NCI-H2029 (cell line): ENCODE measurements at regions not wholly inside any gene's neighbourhood (a gene's known extent, or its start where the extent isn't known, plus 50 kb on each side); places are given as distances from the start of the nearest gene placed in this dataset.
"Not testable (repeated sequence)": the region's sequence is repeated elsewhere in the genome, so short reads cannot be mapped to it uniquely, and the experiment has no call there.

Source experiments
- DNase-seq: peaks from one replicate; lab custom pipeline; 2025; lab: John Stamatoyannopoulos, UW

DNA sequence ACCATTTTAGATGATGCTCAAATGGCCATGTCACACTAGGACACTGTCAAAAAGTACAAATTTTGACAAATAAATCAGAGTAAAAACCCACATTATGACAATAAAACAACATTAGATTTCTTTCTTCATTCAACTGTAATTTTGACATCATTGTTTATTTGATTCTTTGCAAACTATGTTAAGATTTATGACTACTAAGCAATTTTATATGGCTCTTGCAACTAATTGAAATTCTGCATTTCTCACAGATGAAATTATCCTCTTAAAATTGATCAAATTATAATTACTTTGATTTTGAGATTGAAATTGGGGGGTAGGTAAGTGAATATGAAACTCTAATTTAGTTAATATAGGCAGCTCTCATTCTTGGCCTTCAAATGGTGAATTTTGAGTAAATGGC lies 59.8 kb downstream of the ATOH1 start:
- no peak for DNase-seq

DNA sequence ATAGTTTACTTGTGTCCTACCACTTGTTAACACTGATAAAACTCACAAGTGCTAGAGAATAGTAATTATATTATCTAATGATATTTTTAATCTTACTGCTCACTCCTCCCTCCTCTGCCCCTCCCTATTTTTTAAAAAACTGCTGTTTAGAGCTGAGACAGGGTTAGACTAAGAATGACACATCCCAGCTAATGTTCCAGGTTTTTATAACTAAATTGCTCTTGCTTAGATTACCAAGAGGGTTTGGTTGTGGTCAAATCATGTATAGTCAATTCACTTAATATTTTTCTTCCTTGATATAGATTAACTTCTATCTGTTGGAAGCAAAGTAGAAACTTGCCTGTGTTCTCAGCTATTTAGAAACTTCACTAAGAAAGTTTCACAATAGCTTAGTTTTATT lies 60.2 kb downstream of the ATOH1 start:
- no peak for DNase-seq

DNA sequence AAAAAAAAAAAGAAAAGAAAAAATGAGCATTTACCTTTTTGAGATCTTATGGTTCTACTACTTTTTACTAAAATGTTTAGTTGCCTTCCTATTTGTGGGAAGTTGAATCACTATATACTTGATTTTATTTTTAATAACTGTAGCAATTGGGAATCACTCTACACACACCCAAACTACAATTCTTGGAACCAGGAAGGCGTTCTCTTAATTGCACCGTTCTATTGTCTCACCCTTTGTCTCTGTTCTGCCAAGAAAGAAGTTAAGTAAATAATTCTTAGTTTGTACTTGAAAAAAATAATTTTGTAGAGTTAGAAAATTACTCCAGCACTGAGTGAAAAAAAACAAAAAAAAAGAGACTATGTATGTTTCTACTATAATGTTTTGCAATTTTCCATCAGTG lies 62.7 kb downstream of the ATOH1 start:
- DNase-seq: no peak

DNA sequence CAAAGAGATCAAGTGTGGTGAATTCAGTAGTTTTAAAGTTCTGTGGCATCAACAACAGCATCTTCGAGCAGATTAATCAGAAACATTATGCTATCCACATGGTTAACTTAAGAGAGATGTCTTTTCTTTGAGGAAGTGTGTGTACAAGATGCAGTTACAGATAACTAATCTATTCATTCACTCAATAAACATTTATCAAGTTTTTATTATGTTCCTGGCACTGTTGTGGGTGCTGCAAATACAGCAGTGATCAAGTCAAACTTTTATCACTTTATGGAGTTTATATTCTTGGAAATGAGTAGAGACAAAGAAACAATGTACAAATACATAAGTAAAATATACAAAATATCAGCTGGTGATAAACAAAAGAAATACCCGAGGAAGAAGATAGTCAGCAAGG lies 66.4 kb downstream of the ATOH1 start:
- no peak for DNase-seq

DNA sequence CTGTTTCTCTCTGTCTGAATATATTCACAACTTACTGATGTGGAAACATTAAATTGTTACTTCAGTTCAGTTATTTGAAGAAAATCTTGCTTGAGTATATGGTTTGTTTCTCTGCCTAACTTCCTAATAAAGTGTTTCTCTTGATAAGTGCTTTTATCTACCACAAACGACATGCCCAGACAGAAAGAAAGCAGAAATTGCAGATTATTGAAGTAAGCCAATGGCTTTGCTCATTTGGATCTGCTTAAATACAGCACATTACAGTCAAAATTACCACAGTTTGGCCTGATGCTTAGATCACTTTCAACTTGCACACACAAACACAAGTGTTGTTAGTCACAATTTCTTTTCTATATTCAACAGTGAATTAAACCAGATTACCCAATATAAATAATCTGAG lies 68.0 kb downstream of the ATOH1 start:
- no peak for DNase-seq

DNA sequence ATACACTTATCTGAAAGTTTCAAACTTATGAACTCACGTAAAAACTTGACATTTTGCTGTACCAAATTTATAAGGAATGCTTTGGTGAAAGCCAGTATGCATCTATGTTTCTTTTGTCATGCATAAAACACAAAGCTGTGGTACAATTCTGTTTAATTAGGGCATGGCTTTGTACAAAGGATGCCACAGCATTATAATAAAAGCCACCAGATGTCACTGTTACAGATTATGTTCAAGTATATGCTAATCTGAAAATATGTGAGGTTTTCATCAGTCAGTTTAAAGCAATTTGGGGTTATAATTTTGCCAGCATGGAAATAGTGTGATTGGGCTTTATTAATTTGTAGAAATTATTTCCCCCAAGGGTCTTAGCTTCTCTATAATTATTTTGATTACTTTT lies 69.0 kb downstream of the ATOH1 start:
- no peak for DNase-seq

DNA sequence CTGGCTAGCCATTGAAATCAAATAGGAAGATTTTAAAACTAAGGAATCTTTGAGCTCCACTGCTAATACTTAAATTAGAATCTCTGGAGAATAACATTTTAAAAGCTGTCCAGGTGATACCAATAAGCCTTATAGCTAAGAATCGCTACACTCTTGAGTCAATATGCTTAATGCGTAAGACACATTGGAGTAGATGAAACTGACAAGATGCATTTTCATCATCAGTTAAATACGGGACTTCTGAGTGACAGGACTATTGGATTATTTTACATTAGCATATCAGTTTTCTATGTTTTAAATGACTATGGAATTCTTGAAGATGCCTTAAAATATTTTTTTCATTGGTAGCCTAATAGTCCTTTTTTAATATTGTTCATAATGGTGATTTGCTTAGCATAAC lies 80.2 kb downstream of the ATOH1 start:
- DNase-seq: no peak

DNA sequence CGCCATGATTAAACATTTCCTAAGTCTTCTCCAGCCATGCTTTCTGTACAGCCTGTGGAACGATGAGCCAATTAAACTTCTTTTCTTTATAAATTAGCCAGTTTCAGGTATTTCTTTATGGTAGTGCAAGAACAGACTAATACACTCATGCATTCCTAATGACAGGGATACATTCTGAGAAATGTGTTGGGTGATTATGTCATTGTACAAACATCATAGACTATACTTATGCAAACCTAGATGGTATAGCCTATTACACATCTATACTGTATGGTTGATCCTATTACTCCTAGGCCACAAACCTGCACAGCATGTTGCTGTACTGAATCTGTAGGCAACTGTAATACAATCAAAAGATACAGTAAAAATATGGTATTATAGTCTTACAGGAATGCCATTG lies 83.1 kb downstream of the ATOH1 start:
- DNase-seq: no peak

DNA sequence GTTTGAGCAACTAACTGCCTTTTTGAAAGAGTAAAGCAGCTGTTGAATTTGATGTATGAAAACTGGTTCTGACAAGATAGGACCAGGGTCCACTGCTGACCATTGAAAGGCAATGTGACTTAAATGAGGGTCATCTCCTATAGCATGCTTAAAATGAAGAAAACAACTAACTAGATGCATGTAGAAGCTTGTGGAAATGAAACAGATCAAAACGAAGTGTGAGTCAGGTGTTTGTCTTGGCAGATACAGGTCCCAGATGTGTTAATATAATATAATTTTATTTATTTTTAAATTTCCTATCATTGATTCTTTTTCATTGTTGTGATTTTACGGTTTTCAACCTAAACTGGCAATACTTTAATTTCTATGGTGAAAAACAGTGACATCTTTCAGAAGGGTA lies 83.6 kb downstream of the ATOH1 start:
- DNase-seq: no peak

DNA sequence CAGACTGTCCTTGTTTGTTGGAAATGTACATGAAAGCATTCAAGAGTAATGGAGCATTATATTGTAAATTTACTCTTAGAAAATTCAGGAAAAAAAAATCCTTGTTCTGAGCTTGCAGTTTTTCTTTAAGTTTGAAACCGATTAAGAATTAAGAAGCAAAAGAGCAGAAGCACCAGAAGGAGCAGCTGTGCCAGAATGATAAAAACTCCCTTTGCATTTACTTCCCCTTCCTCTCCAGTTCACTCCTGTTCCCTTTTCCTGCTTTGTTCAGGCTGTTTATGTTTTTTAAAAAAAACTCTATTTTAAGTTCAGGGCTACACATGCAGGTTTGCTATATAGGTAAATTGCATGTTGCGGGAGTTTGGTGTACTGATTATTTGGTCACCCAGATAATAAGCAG lies 90.3 kb downstream of the ATOH1 start:
- DNase-seq: no peak

DNA sequence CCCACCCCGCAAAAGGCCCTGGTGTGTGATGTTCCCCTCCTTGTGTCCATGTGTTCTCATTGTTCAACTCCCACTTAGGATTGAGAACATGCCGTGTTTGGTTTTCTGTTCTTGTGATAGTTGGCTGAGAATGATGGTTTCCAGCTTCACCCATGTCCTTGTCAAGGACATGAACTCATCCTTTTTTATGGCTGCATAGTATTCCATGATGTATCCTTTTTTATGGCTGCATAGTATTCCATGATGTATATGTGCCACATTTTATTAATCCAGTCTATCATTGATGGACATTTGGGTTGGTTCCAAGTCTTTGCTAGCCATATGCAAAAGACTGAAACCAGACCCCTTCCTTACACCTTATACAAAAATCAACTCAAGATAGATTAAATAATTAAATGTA lies 95.0 kb downstream of the ATOH1 start:
- not testable (repeated sequence) for DNase-seq

DNA sequence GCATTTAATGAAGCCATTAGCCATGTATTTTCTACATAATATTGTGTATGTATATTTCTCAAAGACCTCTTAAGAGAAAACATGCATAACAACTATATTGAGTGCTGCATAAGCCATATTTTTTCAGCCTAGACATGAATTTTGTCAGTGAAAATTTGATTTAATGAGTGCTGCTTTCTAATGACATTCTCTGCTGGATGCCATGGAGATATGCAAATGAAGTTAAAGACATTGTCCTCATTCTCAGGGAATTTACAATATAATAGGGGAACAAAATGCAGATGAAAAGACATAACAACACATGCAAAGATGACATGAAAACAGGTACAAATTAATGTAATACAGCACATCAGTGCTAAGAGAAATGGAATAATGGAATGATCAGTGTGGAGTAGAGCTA lies 118.7 kb downstream of the ATOH1 start:
- no peak for DNase-seq

DNA sequence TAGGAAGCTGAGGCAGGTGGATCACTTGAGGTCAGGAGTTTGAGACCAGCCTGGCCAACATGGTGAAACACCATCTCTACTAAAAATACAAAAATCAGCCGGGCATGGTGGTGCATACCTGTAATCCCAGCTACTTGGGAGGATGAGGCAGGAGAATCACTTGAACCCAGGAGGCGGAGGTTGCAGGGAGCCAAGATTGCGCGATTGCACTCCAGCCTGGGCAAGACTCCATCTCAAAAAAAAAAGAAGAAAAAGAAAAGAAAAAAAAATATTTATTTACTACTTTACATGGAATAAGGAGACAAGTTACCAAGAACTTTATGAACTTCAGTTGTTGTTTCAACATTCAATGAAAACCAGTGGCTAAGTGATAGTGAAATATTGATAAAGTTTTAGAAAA lies 121.7 kb downstream of the ATOH1 start:
- DNase-seq: not testable (repeated sequence)

DNA sequence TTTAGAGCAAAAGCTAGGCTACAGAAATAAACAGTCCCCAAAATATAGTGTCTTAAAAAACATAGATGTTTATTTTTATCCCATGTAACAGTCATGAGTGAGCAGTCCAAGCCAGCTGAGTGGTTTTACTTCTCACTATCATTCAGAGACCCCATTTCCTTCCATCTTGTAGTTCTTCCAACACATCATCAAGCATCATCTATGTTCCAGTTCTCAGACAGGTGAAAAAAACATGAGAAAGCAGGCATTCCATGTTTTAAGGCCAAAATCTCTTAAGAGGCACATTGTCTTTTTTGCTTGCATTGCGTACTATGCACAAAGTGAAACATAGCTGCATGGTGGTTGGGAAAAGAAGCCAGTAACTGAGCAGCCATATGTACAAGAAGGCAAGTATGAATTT lies 128.6 kb downstream of the ATOH1 start:
- no peak for DNase-seq

DNA sequence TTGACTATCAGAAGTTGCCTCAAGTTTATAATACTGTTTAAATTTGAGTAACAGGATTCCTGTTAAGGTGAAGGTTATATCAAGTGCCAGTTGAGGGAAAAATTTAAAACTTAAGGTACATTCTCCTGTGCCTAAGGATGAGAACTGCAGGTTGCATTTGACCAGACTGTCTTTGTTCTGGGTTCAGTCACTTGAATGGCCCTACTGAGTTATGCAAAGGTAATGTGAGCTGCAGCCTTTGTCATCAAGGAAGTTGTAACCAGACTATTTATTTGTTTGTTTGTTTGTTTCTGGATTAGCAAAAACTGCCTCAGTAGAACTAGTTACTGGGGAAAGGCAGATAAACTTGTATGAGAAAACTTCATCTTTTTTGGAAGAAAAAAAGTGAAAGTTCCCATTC lies 131.9 kb downstream of the ATOH1 start:
- no peak for DNase-seq

DNA sequence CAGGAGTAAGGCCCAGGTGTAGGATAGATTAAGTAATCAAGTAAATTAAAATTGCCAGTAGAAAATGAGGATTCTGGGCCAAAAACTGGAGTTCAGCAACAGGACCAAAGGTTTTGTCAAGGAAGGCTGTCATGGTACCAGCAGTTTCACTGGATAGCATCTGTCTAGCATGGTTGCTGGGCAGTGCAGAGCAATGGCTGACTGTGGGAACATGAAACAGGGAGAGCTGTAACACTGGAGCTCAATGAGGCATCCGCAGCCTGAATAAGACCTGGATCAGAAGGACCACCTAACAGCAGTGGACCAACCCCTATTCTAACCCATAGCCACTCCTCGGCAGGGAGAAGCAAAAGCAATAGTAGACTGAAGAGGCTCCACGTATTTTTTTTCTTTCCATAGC lies 132.4 kb downstream of the ATOH1 start:
- no peak for DNase-seq

DNA sequence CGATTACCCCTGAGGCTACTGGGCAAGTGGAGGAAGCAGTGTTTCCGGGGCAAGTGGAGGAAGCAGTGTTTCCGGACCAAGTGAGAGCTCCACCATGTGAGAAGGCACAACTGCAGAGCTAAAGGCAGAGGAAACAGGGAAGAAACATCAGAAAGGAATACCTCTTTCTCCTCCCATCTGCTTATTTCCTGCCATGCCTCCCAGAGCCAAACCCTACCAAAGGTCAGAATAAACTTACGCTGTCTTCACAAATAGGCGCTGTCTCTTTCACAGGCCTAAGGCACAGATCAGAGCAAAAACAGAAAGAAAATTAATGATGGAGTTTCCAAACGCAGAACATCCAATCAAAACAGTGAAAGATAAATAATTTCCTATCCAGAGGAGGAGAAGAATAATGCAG lies 153.0 kb downstream of the ATOH1 start:
- no peak for DNase-seq

DNA sequence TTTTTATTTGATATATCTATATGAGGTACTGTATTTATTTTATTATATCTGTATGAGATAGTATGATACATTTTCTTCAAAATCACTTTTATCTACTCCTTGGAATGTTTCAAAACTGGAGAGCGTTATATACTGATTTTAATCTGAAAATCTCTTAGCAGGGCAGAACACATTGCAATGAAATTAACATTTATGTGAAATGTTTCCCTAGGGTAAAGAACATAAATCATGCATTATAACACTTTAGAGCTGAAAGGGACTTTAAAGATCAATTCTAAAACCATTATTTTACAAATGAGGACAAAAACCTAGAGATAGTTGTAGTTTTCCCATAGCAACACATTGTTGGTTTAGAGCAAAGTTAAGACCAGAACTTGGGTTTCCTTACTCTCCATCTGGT lies 153.7 kb downstream of the ATOH1 start:
- DNase-seq: no peak

DNA sequence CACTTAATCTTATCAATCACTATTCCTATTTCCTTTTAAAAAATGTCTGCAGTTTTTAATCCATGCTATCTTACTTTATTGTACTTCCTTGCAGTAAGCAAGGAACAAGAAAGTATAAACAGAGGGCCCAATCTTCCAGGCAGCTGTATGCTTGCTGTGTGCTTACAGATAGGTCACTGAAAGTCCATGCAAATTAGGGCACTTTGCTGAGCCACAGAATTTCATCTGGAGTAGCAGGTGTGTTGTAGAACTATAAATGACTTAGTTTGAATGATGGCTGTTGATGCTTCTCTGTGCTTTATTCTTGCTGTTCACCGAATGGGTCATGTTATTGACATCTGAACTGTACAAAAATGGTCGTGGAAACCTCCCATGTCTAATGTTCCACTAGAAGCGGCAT lies 154.6 kb downstream of the ATOH1 start:
- DNase-seq: no peak

DNA sequence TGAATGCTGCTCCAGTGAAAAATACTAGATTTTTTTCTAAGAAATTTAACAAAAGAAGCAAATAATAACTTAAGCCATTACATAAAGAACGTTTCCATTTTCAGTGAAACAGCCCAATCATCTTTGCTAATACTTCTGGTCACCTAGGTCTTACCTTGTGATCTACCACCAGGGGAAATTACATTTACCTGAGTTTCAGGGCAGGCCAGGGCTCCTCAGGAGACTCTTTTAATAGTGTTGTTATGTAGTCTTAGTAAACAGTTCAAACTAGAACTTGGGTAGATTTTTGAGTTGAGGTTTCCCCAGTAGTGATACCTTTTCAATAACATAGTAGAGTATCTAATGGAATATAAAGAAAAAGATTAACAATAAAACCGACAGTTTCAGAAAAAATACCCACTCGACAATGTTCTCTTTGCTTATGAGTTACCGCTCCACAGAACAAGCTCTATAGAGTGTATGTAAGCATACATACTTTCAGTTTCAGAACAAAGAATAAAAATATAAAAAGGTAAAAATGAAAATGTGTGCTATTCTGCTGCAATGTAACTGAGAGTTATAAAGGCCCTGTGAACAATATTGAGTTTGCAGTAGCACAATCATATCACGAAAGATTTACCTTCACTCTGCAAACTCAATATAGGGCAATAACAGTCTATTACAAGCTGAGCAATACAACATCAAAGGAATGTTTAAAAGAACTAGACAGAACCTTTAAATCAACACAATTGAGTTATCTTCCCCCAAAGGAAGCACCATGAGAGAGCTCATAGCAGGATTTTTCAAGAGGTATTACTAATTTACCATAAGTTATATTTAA lies 165.8 kb downstream of the ATOH1 start:
- no peak for DNase-seq

DNA sequence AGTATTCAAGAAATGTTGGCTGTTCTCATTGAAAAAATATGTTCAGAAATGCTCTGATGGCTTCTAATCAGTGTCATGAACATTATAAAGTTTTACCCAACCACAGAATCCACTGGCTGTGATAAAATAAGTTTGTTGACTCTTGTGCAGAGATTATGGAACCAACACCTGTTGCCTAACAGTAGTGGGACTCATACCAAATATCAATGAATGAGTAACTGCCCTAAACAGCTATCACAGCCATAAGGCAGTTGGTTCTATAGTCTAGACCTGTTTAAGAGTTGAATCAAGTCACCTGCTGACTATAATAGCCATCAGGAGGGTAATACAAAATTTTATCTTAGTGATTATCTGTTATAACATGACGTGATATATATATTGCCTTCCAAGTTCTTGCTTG lies 168.3 kb downstream of the ATOH1 start:
- DNase-seq: no peak

DNA sequence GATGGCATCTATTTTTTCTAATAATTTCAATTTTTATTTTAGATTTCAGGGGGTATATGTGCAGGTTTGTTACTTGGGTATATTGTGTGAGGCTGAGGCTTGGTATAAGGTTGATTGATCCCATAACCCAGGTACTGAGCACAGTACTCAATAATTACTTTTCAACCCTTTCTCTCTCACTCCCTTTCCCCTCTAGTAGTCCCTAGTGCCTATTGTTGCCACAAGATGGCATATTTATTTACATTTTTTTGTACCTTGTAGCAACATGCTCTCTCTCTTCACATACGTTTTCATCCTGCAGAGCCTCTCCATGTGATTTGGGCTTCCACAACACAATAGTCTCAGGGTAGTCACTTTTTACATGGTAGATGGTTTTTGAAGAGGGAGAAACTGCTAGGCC lies 172.0 kb downstream of the ATOH1 start:
- no peak for DNase-seq

DNA sequence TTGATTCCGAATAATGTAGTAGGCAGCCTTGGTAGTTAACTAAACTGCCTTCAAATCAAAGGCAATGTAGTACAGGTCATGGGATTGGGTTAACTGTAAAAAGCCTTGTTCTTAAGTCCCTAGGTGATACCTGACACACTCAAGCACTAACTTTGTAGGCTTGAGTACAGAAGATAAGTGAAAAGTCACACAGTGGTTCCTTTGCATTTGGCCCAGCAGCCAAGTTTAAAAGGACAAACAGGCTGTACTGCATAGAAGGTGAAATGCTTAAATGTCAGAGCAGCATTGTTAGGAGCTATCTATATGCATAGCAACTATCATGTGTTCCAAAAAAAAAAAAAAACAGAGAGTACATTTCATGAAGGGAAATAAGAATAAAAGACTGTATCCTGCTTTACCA lies 178.4 kb downstream of the ATOH1 start:
- DNase-seq: no peak

DNA sequence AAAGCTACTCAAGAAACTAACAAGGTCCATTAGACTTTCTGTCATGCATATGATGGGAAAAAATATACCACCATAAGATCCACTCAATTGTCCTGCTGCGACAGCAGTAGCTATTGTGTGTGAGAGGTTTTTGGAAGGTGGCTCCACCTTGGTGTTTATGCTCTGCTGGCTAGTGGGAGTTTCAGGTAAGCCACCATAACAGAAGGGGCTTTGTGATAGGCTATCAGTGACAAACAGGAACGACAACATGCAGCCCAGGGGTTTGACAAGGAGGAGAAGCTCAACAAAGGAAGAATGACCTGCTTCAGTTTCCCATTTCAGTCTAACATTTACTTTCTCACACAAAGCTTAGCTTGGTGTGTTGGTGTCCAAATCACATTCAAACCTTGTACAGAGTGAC lies 182.6 kb downstream of the ATOH1 start:
- no peak for DNase-seq
